RWPE1 (cell line): ENCODE measurements at regions not wholly inside any gene's neighbourhood (a gene's known extent, or its start where the extent isn't known, plus 50 kb on each side); places are given as distances from the start of the nearest gene placed in this dataset.
"Not testable (repeated sequence)": the region's sequence is repeated elsewhere in the genome, so short reads cannot be mapped to it uniquely, and the experiment has no call there.

Source experiments
- CTCF ChIA-PET: fragments of 350-600 bp; sonication (Branson Sonifier 250); formaldehyde crosslinking; extraction: SDS; loops from one replicate; lab custom pipeline; 2021; lab: Yijun Ruan, JAX
- POLR2A ChIA-PET: fragments of 400-600 bp; formaldehyde crosslinking; extraction: SDS; loops from one replicate; lab custom pipeline; 2020; ENCODE audit warnings: antibody characterized with exemption; ENCODE audit not compliant: low non-redundant PET; lab: Yijun Ruan, JAX
- DNase-seq: peaks from one replicate; pipeline ENCODE4 v3.0.0; 2012; ENCODE audit warnings: low spot score
- H3K27ac ChIP-seq: fragments of 450-650 bp; 2 replicates; pipeline ENCODE4 v1.5.1; 2017
- TF ChIP-seq, protein P1 (sequence below): fragments of 450-650 bp; conservative IDR thresholded peaks from 2 replicates; pipeline ENCODE4 v1.5.1; 2017; ENCODE audit warnings: low read depth, mild to moderate bottlenecking

DNA sequence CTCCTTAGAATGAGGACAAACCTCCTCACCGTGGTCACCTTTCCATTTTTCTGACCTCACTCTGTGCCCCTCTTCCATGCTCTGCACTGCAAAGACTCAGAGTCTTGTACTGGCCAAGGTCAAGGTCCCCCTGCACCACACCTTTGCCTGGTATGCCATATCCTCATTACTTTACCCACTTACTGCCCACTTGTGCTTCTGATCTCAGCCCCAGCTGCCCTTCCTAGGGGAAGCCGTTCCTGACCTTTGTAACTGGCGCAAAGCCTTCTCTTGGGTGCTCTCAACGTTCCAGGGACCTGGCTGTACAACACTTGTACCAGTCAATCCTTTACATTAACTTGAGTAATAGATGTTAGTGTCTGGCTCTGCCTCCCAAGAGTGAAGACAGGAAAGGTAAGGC, 256.0 kb downstream of the SV2B start:
- TF ChIP-seq, protein P1, sequence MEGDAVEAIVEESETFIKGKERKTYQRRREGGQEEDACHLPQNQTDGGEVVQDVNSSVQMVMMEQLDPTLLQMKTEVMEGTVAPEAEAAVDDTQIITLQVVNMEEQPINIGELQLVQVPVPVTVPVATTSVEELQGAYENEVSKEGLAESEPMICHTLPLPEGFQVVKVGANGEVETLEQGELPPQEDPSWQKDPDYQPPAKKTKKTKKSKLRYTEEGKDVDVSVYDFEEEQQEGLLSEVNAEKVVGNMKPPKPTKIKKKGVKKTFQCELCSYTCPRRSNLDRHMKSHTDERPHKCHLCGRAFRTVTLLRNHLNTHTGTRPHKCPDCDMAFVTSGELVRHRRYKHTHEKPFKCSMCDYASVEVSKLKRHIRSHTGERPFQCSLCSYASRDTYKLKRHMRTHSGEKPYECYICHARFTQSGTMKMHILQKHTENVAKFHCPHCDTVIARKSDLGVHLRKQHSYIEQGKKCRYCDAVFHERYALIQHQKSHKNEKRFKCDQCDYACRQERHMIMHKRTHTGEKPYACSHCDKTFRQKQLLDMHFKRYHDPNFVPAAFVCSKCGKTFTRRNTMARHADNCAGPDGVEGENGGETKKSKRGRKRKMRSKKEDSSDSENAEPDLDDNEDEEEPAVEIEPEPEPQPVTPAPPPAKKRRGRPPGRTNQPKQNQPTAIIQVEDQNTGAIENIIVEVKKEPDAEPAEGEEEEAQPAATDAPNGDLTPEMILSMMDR: no peak
- ChIA-PET CTCF (no interaction called here), POLR2A (no interaction called here)
- H3K27ac ChIP-seq: no peak overlapping the region
- DNase-seq: no peak

DNA sequence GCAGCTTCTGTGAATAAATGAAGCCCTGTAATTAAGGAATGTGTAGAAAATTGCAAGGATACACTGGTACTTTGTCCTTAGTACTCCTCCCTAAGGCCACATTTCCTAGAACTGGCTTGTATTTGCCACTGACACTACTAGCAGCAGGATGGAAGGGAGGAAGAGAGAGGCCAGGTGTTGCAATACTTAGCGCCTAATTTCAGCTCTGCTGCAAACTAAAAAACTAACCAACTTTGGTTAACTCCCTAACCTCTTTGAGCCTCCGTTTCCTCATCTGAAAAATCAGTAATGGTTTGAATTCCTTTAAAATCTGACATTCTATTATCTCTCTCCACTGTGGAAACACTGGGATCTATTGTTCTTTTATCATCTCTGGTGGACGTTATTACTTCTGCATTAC, 257.0 kb downstream of the SV2B start:
- DNase-seq: no peak
- TF ChIP-seq, protein P1: no peak
- ChIA-PET CTCF (no interaction called here), POLR2A (no interaction called here)
- no peak overlapping the region for H3K27ac ChIP-seq

DNA sequence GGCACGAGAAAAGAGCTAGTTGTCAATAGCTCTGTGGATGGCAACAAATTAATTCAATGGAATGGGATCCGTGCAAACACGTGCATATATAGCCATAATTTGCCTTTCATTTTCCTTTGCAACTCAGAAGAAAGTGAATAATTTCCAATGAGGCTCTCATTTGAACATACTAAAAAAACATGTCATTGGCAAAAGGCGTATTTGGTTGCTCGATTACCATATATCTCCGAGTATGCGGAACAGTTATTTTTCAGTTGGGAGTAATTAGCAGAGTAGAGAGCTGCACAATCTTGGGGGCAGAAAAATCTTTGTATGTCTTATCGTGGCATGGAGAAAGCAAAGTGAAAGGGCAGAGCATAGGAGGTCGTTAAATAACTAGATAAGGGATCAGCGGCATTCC, 257.4 kb downstream of the SV2B start:
- DNase-seq: no peak
- POLR2A ChIA-PET: no interaction called here
- no peak overlapping the region for H3K27ac ChIP-seq
- CTCF ChIA-PET: interaction anchor here (0.6 kb wide), 1 partner anchor 10 kb away, joined by 3 read pairs; no protein-coding TSS in a partner anchor
- TF ChIP-seq, protein P1: no peak

DNA sequence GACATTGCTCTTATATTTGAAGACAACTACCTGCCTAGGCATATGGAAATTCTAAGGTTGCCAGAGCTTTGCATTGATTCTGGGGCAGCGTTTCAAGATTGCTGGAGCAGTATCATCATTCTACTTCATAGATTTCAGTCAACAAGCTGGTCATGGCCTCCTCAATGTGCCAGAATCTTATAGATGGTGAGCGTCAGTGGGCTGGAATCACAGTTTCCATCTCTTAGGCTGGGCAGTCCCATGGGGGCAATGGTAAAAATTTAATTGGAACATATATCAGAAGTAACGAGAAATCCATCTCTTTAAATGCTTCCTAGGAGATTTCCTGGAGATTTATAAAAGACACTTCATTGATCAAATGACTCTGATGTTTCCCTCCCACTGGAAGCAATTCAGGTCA, 258.3 kb downstream of the SV2B start:
- H3K27ac ChIP-seq: no peak overlapping the region
- TF ChIP-seq, protein P1: no peak
- no peak for DNase-seq
- ChIA-PET CTCF (interaction anchor here (0.6 kb wide), 1 partner anchor 51 kb away, joined by 4 read pairs; no protein-coding TSS in a partner anchor), POLR2A (no interaction called here)

DNA sequence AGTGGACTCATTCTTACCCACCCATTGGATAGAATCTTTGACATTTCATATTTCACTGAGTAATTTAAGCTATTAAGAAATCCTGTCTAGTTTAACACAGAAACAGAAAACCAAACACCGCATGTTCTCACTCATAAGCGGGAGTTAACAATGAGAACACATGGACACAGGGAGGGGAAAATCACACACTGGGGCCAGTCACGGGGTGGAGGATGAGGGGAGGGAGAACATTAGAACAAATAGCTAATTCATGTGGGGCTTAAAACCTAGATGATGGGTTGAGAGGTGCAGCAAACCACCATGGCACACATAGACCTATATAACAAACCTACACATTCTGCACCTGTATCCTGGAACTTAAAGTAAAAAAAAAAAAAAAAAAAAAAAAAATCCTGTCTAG, 261.6 kb downstream of the SV2B start:
- DNase-seq, POLR2A ChIA-PET, H3K27ac ChIP-seq: not testable (repeated sequence)
- CTCF ChIA-PET: interaction anchor here (0.5 to 0.7 kb wide), 2 partner anchors 9 to 118 kb away, joined by 3 to 4 read pairs; no protein-coding TSS in a partner anchor

DNA sequence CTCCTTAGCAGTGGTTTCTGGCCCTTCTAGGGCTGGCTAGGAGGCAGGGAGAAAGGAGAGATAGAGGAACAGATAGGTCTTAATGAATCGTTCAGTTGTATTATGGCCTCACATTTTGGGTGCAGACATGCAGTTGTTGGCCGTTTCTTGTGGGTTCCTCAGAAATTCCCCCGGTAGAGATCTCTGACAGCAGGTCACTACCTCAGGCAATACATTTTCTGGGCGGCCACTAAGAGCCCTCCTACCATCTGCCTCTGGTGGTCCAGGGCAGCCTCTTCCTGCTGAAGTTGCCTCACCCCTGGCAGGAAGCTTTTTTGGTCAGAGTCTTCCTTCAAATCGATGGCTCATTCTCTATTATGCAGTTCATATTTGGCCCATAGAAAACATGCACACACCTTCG, 266.1 kb downstream of the SV2B start:
- ChIA-PET CTCF (no interaction called here), POLR2A (no interaction called here)
- DNase-seq: no peak
- no peak overlapping the region for H3K27ac ChIP-seq
- TF ChIP-seq, protein P1: no peak

DNA sequence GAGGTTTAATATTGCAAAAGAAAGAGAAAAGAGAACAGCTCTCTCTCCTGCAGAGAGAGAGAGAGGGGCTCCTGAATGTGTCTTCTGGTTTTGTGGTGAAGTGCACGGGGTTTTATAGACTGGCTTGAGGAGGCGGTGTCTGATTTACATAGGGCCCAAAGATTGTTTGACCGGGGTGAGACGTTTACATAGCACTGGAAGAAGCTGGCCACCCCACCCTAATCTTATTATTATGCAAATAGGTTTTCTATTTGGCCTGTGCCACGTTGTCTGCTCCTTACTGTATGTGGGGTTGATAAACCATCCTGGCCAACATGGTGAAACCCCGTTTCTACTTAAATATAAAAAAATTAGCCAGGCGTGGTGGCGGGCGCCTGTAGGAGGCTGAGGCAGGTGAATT, 268.6 kb downstream of the SV2B start:
- ChIA-PET CTCF (no interaction called here), POLR2A (no interaction called here)
- TF ChIP-seq, protein P1: no peak
- no peak for DNase-seq
- H3K27ac ChIP-seq: no peak overlapping the region
